GM12878 (cell line): ENCODE measurements at regions not wholly inside any gene's neighbourhood (a gene's known extent, or its start where the extent isn't known, plus 50 kb on each side); places are given as distances from the start of the nearest gene placed in this dataset.

ENCODE experiments used
- ATAC-seq: fragments of 200-7000 bp; cut with Tn5 transposase; 3 replicates; pipeline ENCODE4 v1.9.1; 2020; ENCODE audit warnings: mild to moderate bottlenecking, moderate library complexity
- BruUV-seq: library from RNA; stranded (reverse); fragments of 400-500 nt; replicated peaks from 2 replicates; lab custom pipeline; 2021; lab: Mats Ljungman, UMichigan
- CTCF ChIA-PET: fragments of 300-600 bp; sonication (Branson Sonifier 250); formaldehyde crosslinking; extraction: SDS; loops from one replicate; lab custom pipeline; 2021; ENCODE audit warnings: inconsistent platforms; lab: Yijun Ruan, JAX
- POLR2A ChIA-PET: fragments of 350-600 bp; formaldehyde crosslinking; extraction: SDS; loops from one replicate; lab custom pipeline; 2021; ENCODE audit warnings: inconsistent platforms; lab: Charles Lee
- RAD21 ChIA-PET: fragments of 300-600 bp; sonication (Branson Sonifier 250); formaldehyde crosslinking; loops from one replicate; lab custom pipeline; 2023; ENCODE audit warnings: antibody characterized with exemption; ENCODE audit not compliant: unreplicated experiment; lab: Charles Lee
- SMC1A ChIA-PET: fragments of 300-600 bp; sonication (Branson Sonifier 250); formaldehyde crosslinking; loops from one replicate; lab custom pipeline; 2023; ENCODE audit not compliant: unreplicated experiment, uncharacterized antibody; lab: Charles Lee
- DNase-seq: peaks from one replicate; pipeline ENCODE4 v3.0.0-alpha.2; 2011; ENCODE audit warnings: low read depth, low spot score
- FAIRE-seq: peaks from 3 replicates; lab custom pipeline; 2011; peaks lifted over from hg19 to GRCh38; lab: Jason Lieb, UNC
- H2AFZ ChIP-seq: 2 replicates; pipeline ENCODE4 v1.6.0; 2011; ENCODE audit warnings: low read depth, low read length, control low read depth; ENCODE audit not compliant: control insufficient read depth
- H3K27ac ChIP-seq: 2 replicates; pipeline ENCODE4 v1.5.1; 2011; ENCODE audit warnings: control low read depth; ENCODE audit not compliant: control insufficient read depth, insufficient read depth
- H3K27me3 ChIP-seq, 2 experiments: replicated peaks in 1 of 2; 2 replicates each; pipeline versions ENCODE4 v1.6.0 to v1.6.1; 2011; ENCODE audit warnings: low read length in 1 of 2; ENCODE audit not compliant: control insufficient read depth in 2 of 2, insufficient read depth in 2 of 2
- H3K36me3 ChIP-seq, 2 experiments: 2 replicates each; pipeline ENCODE4 v1.5.1; 2011; ENCODE audit warnings: low read length in 1 of 2; ENCODE audit not compliant: control insufficient read depth in 2 of 2, insufficient read depth in 2 of 2
- H3K4me1 ChIP-seq: 2 replicates; pipeline ENCODE4 v1.6.1; 2011; ENCODE audit warnings: mild to moderate bottlenecking, low read length, moderate library complexity, mixed read lengths; ENCODE audit not compliant: control insufficient read depth, insufficient read depth
- H3K4me2 ChIP-seq: 2 replicates; pipeline ENCODE4 v1.6.0; 2011; ENCODE audit warnings: control low read depth; ENCODE audit not compliant: control insufficient read depth, insufficient read depth
- H3K4me3 ChIP-seq: fragments of 200-600 bp; sonication (generic); 2 replicates; pipeline ENCODE4 v1.5.1; 2016
- H3K79me2 ChIP-seq: 2 replicates; pipeline ENCODE4 v1.6.0; 2011; ENCODE audit warnings: low read length; ENCODE audit not compliant: control insufficient read depth, insufficient read depth
- H3K9ac ChIP-seq: 2 replicates; pipeline ENCODE4 v1.8.0; 2011; ENCODE audit warnings: low read length, control low read depth, mixed read lengths; ENCODE audit not compliant: control insufficient read depth, insufficient read depth
- H3K9me3 ChIP-seq: replicated peaks from 3 replicates; pipeline ENCODE4 v1.5.1; 2011; ENCODE audit warnings: mild to moderate bottlenecking, low read length; ENCODE audit not compliant: control insufficient read depth, insufficient read depth
- H4K20me1 ChIP-seq: 2 replicates; pipeline ENCODE4 v1.6.0; 2011; ENCODE audit not compliant: control insufficient read depth, insufficient read depth
- CHD1 ChIP-seq: IDR thresholded peaks from 2 replicates; pipeline ENCODE4 v1.6.1; 2012; ENCODE audit warnings: low read depth, low read length, improper control_type of control experiment
- IKZF1 ChIP-seq: fragments of 450-650 bp; conservative IDR thresholded peaks from 2 replicates; pipeline ENCODE4 v1.6.1; 2017; ENCODE audit warnings: antibody characterized with exemption, mild to moderate bottlenecking
- MYB ChIP-seq: fragments of 150-350 bp; IDR thresholded peaks from 2 replicates; pipeline ENCODE4 v1.6.1; 2014; ENCODE audit warnings: mild to moderate bottlenecking, low read depth, low read length, borderline replicate concordance
- PAX5 ChIP-seq: IDR thresholded peaks from 2 replicates; pipeline ENCODE4 v1.6.1; 2011; ENCODE audit warnings: low read depth, low read length, borderline replicate concordance
- SPI1 ChIP-seq: IDR thresholded peaks from 2 replicates; pipeline ENCODE4 v1.6.1; 2011; ENCODE audit warnings: low read depth, mild to moderate bottlenecking, low read length, moderate library complexity, borderline replicate concordance; ENCODE audit not compliant: insufficient read depth
- ZNF274 ChIP-seq: IDR thresholded peaks from one replicate; pipeline ENCODE4 v1.8.0; 2011; ENCODE audit not compliant: insufficient read length, insufficient read depth
- WGBS: methylation state at CpG from one replicate; pipeline ENCODE4 v1.1.6; 2016; ENCODE audit warnings: low lambda C conversion rate; ENCODE audit not compliant: insufficient replicate concordance, insufficient coverage; ENCODE audit errors: missing lambda C conversion rate; 5-methylcytosine and 5-hydroxymethylcytosine counted together
- in situ Hi-C: fragments of 300-500 bp; cut with MboI; formaldehyde crosslinking; loops from 9 replicates; pipeline ENCODE4 v1.14.3; 2018; ENCODE audit warnings: mixed read lengths
- intact Hi-C: fragments of 100-400 bp; cut with micrococcal nuclease; formaldehyde crosslinking; loops from one replicate; pipeline ENCODE4 v1.14.2; 2022; ENCODE audit not compliant: unreplicated experiment
- TF ChIP-seq, protein P1 (sequence below): fragments of 450-650 bp; IDR thresholded peaks from 2 replicates; pipeline ENCODE4 v1.6.1; 2018; ENCODE audit warnings: borderline replicate concordance, mild to moderate bottlenecking; ENCODE audit not compliant: partially characterized antibody

DNA sequence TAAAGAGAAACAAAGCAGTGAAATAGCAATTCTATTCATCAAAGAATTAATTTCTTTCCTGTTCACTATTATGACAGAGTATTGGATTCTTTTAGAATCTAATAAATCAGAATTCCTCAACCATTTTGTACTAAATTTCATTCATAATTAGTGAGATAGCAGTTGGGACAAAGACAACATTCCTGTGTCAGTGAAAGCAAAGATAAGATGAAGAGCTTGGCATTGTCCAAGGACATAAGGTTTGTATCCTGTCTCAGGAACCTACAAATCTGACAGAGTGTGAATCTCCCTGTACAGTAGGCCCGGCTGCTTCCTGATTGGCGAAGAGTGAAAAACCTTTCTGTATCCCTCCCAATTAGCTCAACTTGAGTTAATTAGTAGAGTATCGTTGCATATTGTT is 349.1 kb downstream of the ISL1 start (continued):
- no peak for TF ChIP-seq SPI1
- TF ChIP-seq PAX5: no peak
- no peak for TF ChIP-seq IKZF1
- TF ChIP-seq CHD1: no peak
- TF ChIP-seq, protein P1, sequence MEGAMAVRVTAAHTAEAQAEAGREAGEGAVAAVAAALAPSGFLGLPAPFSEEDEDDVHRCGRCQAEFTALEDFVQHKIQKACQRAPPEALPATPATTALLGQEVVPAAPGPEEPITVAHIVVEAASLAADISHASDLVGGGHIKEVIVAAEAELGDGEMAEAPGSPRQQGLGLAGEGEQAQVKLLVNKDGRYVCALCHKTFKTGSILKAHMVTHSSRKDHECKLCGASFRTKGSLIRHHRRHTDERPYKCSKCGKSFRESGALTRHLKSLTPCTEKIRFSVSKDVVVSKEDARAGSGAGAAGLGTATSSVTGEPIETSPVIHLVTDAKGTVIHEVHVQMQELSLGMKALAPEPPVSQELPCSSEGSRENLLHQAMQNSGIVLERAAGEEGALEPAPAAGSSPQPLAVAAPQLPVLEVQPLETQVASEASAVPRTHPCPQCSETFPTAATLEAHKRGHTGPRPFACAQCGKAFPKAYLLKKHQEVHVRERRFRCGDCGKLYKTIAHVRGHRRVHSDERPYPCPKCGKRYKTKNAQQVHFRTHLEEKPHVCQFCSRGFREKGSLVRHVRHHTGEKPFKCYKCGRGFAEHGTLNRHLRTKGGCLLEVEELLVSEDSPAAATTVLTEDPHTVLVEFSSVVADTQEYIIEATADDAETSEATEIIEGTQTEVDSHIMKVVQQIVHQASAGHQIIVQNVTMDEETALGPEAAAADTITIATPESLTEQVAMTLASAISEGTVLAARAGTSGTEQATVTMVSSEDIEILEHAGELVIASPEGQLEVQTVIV: no peak
- TF ChIP-seq MYB: no peak
- TF ChIP-seq, all 136 proteins: peak for 0

- H3K4me2 ChIP-seq: no peak overlapping the region
- H3K4me3 ChIP-seq: no peak overlapping the region
- FAIRE-seq: no peak
- no peak for TF ChIP-seq ZNF274
- DNase-seq: no peak
- no peaks in the 10 kb centered on the region for H3K9me3 ChIP-seq
- 1% methylated on average over 3 of the region's 3 CpGs for WGBS
- H3K27ac ChIP-seq: no peak overlapping the region
- intact Hi-C loops: loop anchor here (10.0 kb wide), 1 partner anchor 60 kb away; no protein-coding TSS in a partner anchor
- ATAC-seq: no peak
- H2AFZ ChIP-seq: no peak overlapping the region
- POLR2A ChIA-PET: no interaction called here
- in situ Hi-C loops: no loop called here
- RAD21 ChIA-PET: no interaction called here
- CTCF ChIA-PET: no interaction called here
- no peaks in the 10 kb centered on the region for H3K36me3 ChIP-seq
- SMC1A ChIA-PET: no interaction called here
- H3K27me3 ChIP-seq: no peaks in the 10 kb centered on the region
- no peak overlapping the region for H3K9ac ChIP-seq
- no peaks in the 10 kb centered on the region for H3K79me2 ChIP-seq
- no TSS peak for BruUV-seq
- H3K4me1 ChIP-seq: no peaks in the 10 kb centered on the region
- H4K20me1 ChIP-seq: no peaks in the 10 kb centered on the region
Observed at GRCh38 chr5:51734677-51735076, 351.4 kb downstream of the ISL1 start.
